Mesodermal cell (in vitro differentiated cells): ENCODE measurements at regions not wholly inside any gene's neighbourhood (a gene's known extent, or its start where the extent isn't known, plus 50 kb on each side); places are given as distances from the start of the nearest gene placed in this dataset.

Experiments
- H3K27ac ChIP-seq: 2 replicates; pipeline ENCODE4 v1.7.0; 2013; ENCODE audit warnings: mild to moderate bottlenecking, low read depth, low read length, moderate library complexity; ENCODE audit not compliant: severe bottlenecking
- H3K36me3 ChIP-seq: 2 replicates; pipeline ENCODE4 v1.7.1; 2013; ENCODE audit warnings: mild to moderate bottlenecking, low read length, moderate library complexity; ENCODE audit not compliant: control insufficient read depth, insufficient read depth
- H3K4me1 ChIP-seq: one replicate; pipeline ENCODE4 v1.7.1; 2013; ENCODE audit warnings: mild to moderate bottlenecking, low read length; ENCODE audit not compliant: insufficient read depth, control insufficient read depth, poor library complexity, severe bottlenecking
- H3K4me3 ChIP-seq: 2 replicates; pipeline ENCODE4 v1.7.0; 2013; ENCODE audit warnings: low read length, control low read depth, mild to moderate bottlenecking; ENCODE audit not compliant: insufficient read depth, poor library complexity, severe bottlenecking; ENCODE audit errors: extremely low read depth
- H3K9me3 ChIP-seq: 2 replicates; pipeline ENCODE4 v1.7.1; 2013; ENCODE audit warnings: mild to moderate bottlenecking, low read length, moderate library complexity; ENCODE audit not compliant: control insufficient read depth
- WGBS, 2 experiments: methylation state at CpG; one replicate each; pipeline ENCODE4 v1.1.5; 2013; ENCODE audit warnings: missing lambda C conversion rate in 2 of 2; ENCODE audit not compliant: insufficient coverage in 2 of 2; 5-methylcytosine and 5-hydroxymethylcytosine counted together

DNA sequence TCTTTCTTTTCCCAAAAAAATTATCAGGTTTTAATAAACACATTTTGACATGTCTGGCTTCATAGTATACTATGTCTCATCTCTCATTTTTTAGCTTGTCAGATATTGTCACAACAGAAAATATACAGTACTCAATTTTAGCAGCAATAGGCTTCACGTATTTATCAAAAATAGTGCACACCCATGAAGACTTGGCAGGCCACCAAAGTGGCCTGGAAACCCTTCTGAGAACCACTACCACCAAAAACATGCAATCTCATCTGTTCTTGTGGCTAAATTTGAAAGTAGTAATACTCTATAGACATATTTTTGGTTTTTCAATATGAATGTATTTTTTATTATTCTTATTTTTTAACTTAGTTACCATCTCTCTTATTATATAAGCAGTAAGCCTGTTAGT lies 1094.5 kb upstream of the LRRN3 start:
- no CpG with 5 or more reads among the region's 1 CpG for WGBS, 2 experiments

DNA sequence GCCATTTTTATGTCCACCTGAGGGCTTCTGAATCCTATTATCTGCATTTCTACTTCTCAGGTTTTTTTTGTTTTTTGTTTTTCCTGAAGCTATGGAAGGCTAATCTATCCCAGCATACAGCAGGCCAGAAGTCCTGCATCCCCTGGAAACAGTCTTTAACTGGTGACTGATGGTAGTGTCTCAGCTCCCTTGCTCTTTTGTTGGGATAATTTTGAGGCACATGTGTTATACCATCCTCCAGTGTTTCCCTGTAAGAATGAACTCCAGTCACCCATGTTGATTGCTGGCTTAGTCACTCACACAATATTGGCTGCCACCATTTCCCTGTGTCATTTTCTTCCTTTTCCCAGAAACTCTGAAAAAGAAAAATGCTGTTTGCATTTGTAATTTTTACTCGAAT lies 1094.0 kb upstream of the LRRN3 start:
- Histone ChIP-seq H3K27ac (no peak overlapping the region), H3K4me3 (no peak overlapping the region), H3K4me1 (no peaks in the 10 kb centered on the region), H3K36me3 (no peaks in the 10 kb centered on the region), H3K9me3 (no peaks in the 10 kb centered on the region)
- no CpG with 5 or more reads among the region's 1 CpG for WGBS, 2 experiments

More for the DNA sequence above, 1094.5 kb upstream of the LRRN3 start:
- Histone ChIP-seq H3K36me3 (no peaks in the 10 kb centered on the region), H3K9me3 (no peaks in the 10 kb centered on the region), H3K4me3 (no peak overlapping the region), H3K27ac (no peak overlapping the region), H3K4me1 (no peaks in the 10 kb centered on the region)

DNA sequence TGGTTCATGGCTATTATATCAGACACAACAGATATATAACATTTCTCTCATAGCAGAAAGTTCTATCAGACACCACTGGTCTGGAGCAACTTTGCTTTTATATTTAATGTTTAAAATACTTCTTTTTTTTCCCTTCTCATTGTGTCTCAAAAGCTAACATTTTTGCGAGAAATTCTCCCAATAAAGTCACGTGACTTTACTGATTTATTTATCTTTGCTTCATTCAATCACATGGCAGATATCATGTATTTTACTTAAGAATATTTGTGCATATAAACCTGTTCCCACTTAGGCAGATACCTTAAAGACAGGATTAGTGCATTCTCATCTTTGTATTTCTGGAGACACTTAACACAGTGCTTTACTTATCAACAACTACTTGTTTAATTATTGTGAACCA lies 1093.1 kb upstream of the LRRN3 start:
- no peaks in the 10 kb centered on the region for H3K4me1 ChIP-seq

GRCh38 chr7:110001254-110001938 lies 1089.5 kb upstream of the LRRN3 start:
- Histone ChIP-seq H3K36me3 (no peaks in the 10 kb centered on the region), H3K4me1 (no peaks in the 10 kb centered on the region), H3K9me3 (no peaks in the 10 kb centered on the region), H3K27ac (no peak overlapping the region), H3K4me3 (no peak overlapping the region)
- 100% methylated on average over 1 of the region's 1 CpG; no CpG with 5 or more reads in 1 of the 2 experiments for WGBS, 2 experiments

More for the DNA sequence above, 1093.1 kb upstream of the LRRN3 start:
- no peak overlapping the region for H3K27ac ChIP-seq
- WGBS, 2 experiments = no CpG with 5 or more reads among the region's 2 CpGs
- H3K36me3 ChIP-seq = no peaks in the 10 kb centered on the region
- no peak overlapping the region for H3K4me3 ChIP-seq
- H3K9me3 ChIP-seq = no peaks in the 10 kb centered on the region

GRCh38 chr7:110003827-110004226 lies 1087.1 kb upstream of the LRRN3 start:
- no CpG with 5 or more reads among the region's 1 CpG for WGBS, 2 experiments
- Histone ChIP-seq H3K9me3 (no peaks in the 10 kb centered on the region), H3K4me1 (no peaks in the 10 kb centered on the region), H3K36me3 (no peaks in the 10 kb centered on the region), H3K4me3 (no peak overlapping the region), H3K27ac (no peak overlapping the region)

GRCh38 chr7:110007320-110008063 lies 1083.4 kb upstream of the LRRN3 start:
- H3K4me3 ChIP-seq = no peak overlapping the region
- no peak overlapping the region for H3K27ac ChIP-seq
- no peaks in the 10 kb centered on the region for H3K9me3 ChIP-seq
- 100% methylated on average over 2 of the region's 4 CpGs; no CpG with 5 or more reads in 1 of the 2 experiments for WGBS, 2 experiments
- no peaks in the 10 kb centered on the region for H3K36me3 ChIP-seq
- no peaks in the 10 kb centered on the region for H3K4me1 ChIP-seq

DNA sequence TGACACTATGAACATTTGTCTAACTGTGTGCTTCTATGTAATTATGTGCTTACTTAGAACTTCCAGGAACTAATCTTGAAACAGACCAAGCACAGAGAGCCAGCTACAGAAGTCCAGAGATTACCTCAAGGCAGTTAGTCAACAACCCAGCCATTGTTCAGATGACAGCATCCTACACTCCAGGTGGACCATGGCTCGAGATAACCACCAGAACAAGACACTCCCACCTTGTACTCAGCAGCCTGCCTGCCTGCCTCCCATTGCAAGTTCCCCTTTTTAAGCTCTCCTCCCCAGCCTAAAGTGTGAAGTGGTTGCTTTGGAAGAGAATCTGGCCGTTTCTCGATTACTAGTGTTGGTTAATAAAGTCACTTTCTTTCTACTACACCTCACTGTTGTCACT lies 1080.6 kb upstream of the LRRN3 start:
- Histone ChIP-seq H3K36me3 (no peaks in the 10 kb centered on the region), H3K27ac (no peak overlapping the region), H3K4me3 (no peak overlapping the region), H3K9me3 (no peaks in the 10 kb centered on the region), H3K4me1 (no peaks in the 10 kb centered on the region)
- WGBS, 2 experiments = 50 to 60% methylated on average over 1 of the region's 3 CpGs

DNA sequence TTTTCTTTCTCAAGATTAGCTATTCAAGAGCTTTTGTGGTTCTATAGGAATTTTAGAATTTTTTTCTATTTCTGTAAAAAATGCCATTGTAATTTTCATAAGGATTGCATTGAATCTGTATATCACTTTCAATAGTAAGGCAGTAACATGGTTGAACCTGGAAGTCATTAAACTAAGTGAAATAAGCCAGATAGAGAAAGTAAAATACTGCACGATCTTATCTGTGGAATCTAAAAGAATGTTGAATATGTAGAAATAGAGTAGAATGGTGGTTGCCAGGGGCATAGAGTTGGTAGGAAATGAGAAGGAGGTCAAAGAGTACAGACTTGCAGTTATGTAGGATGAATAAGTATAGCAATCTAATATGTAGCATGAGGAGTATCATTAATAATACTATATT lies 1073.5 kb upstream of the LRRN3 start:
- Histone ChIP-seq H3K4me1 (no peaks in the 10 kb centered on the region), H3K4me3 (no peak overlapping the region), H3K27ac (no peak overlapping the region), H3K36me3 (no peaks in the 10 kb centered on the region), H3K9me3 (no peaks in the 10 kb centered on the region)
- WGBS, 2 experiments = 90 to 94% methylated on average over 1 of the region's 1 CpG

- Histone ChIP-seq H3K9me3 (no peaks in the 10 kb centered on the region), H3K4me3 (no peak overlapping the region), H3K36me3 (no peaks in the 10 kb centered on the region), H3K4me1 (no peaks in the 10 kb centered on the region), H3K27ac (no peak overlapping the region)
- no CpG with 5 or more reads among the region's 3 CpGs for WGBS, 2 experiments
These were observed 1063.5 kb upstream of the LRRN3 start for GRCh38 chr7:110027385-110027784.

- WGBS, 2 experiments = 83 to 100% methylated on average over 1 of the region's 1 CpG
- Histone ChIP-seq H3K27ac (no peak overlapping the region), H3K36me3 (no peaks in the 10 kb centered on the region), H3K4me1 (no peaks in the 10 kb centered on the region), H3K4me3 (no peak overlapping the region), H3K9me3 (no peaks in the 10 kb centered on the region)
These were observed 1047.4 kb upstream of the LRRN3 start for GRCh38 chr7:110043519-110043918.

- no peaks in the 10 kb centered on the region for H3K9me3 ChIP-seq
- H3K27ac ChIP-seq = no peak overlapping the region
- 82% methylated on average over 2 of the region's 2 CpGs; no CpG with 5 or more reads in 1 of the 2 experiments for WGBS, 2 experiments
- no peaks in the 10 kb centered on the region for H3K4me1 ChIP-seq
- no peak overlapping the region for H3K4me3 ChIP-seq
- no peaks in the 10 kb centered on the region for H3K36me3 ChIP-seq
These were observed 1040.1 kb upstream of the LRRN3 start for GRCh38 chr7:110050785-110051184.
